CD4-positive, CD25-positive, alpha-beta regulatory T cell (primary cell): ENCODE measurements at regions not wholly inside any gene's neighbourhood (a gene's known extent, or its start where the extent isn't known, plus 50 kb on each side); places are given as distances from the start of the nearest gene placed in this dataset.

ENCODE experiments used
- ATAC-seq, 2 donors: fragments of 150-1000 bp; cut with Tn5 transposase; one replicate each; pipeline ENCODE4 v1.10.0; 2021; ENCODE audit warnings: low read depth in 2 of 2, moderate number of reproducible peaks in 2 of 2, moderate library complexity in 1 of 2
- DNase-seq, 3 donors: peaks; one replicate each; pipeline versions ENCODE4 v3.0.0 to v3.0.0-alpha.2; 2012 to 2022; ENCODE audit warnings: mixed read lengths in 1 of 3
- H3K27ac ChIP-seq: one replicate; pipeline ENCODE4 v1.7.0; 2013; ENCODE audit warnings: mild to moderate bottlenecking, low read length; ENCODE audit not compliant: insufficient read depth, poor library complexity, severe bottlenecking
- H3K27me3 ChIP-seq: one replicate; pipeline ENCODE4 v1.7.0; 2013; ENCODE audit warnings: low read length; ENCODE audit not compliant: control insufficient read depth, insufficient read depth
- H3K36me3 ChIP-seq: one replicate; pipeline ENCODE4 v1.7.0; 2013; ENCODE audit warnings: mild to moderate bottlenecking, low read length, moderate library complexity; ENCODE audit not compliant: control insufficient read depth, insufficient read depth
- H3K4me1 ChIP-seq: 2 replicates; pipeline ENCODE4 v1.7.0; 2013; ENCODE audit warnings: mild to moderate bottlenecking, low read length; ENCODE audit not compliant: insufficient read depth, control insufficient read depth, poor library complexity, severe bottlenecking
- H3K4me3 ChIP-seq: one replicate; pipeline ENCODE4 v1.7.0; 2013; ENCODE audit warnings: low read depth, mild to moderate bottlenecking, low read length, moderate library complexity
- H3K9me3 ChIP-seq, 2 experiments: 1 replicate in 1 of 2; 2 replicates in 1 of 2; pipeline ENCODE4 v1.7.0; 2013; ENCODE audit warnings: low read length in 2 of 2, mild to moderate bottlenecking in 1 of 2, moderate library complexity in 1 of 2; ENCODE audit not compliant: control insufficient read depth in 2 of 2
- H3K27ac Mint-ChIP-seq, 3 donors: one replicate each; pipeline ENCODE4 v1.8.0; 2020 to 2022; ENCODE audit warnings: mild to moderate bottlenecking in 3 of 3, mixed read lengths in 3 of 3, moderate library complexity in 2 of 3
- H3K27me3 Mint-ChIP-seq: one replicate; pipeline ENCODE4 v1.8.0; 2022; ENCODE audit warnings: mild to moderate bottlenecking, mixed read lengths
- H3K36me3 Mint-ChIP-seq: one replicate; pipeline ENCODE4 v1.8.0; 2020; ENCODE audit warnings: mixed read lengths
- H3K4me1 Mint-ChIP-seq, 4 donors: one replicate each; pipeline ENCODE4 v1.8.0; 2020 to 2022; ENCODE audit warnings: mixed read lengths in 4 of 4, mild to moderate bottlenecking in 1 of 4
- H3K4me3 Mint-ChIP-seq, 4 donors: one replicate each; pipeline ENCODE4 v1.8.0; 2020 to 2022; ENCODE audit warnings: mild to moderate bottlenecking in 4 of 4, mixed read lengths in 4 of 4, moderate library complexity in 3 of 4
- H3K9me3 Mint-ChIP-seq, 7 donors: one replicate each; pipeline ENCODE4 v1.8.0; 2020 to 2022; ENCODE audit warnings: mixed read lengths in 7 of 7, mild to moderate bottlenecking in 3 of 7, moderate library complexity in 2 of 7

GRCh38 chr1:38361566-38361965 lies 315.0 kb upstream of the POU3F1 start:
- no peak for ATAC-seq
- peaks cover 26% of the 10 kb centered on the region for H3K27me3 Mint-ChIP-seq

DNA sequence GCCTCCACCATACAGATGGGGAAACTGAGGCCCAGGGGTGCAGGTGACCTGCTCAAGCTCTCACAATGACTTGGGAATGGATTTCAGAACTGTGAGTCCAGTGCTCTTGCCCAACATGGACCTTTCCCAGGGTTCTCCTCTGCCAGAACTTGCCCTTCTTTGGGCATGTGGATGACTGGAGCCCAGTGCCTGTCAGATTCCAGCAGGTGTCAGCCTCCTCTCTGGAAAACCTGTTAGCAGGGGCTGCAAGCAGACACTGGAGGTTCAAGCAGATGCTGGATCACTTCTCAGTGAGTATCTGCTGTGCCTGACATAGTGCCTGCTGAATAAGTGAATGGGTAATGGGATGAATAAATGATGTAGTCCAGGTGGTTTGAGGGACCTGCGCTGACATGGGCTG lies 314.2 kb upstream of the POU3F1 start:
- Histone ChIP-seq H3K4me3 (no peak overlapping the region), H3K27ac (no peak overlapping the region), H3K4me1 (no peaks in the 10 kb centered on the region), H3K9me3 (no peaks in the 10 kb centered on the region), H3K27me3 (peaks cover 6% of the 10 kb centered on the region), H3K36me3 (no peaks in the 10 kb centered on the region)
- no peaks in the 10 kb centered on the region for H3K4me1 Mint-ChIP-seq
- no peaks in the 10 kb centered on the region for H3K36me3 Mint-ChIP-seq
- H3K27ac Mint-ChIP-seq: no peak overlapping the region
- no peak overlapping the region for H3K4me3 Mint-ChIP-seq
- peaks cover 0 to 5% (median 0%) of the 10 kb centered on the region in 7 donors for H3K9me3 Mint-ChIP-seq
- H3K27me3 Mint-ChIP-seq: peaks cover 26% of the 10 kb centered on the region
- DNase-seq: no peak
- ATAC-seq: no peak

More at GRCh38 chr1:38361566-38361965, 315.0 kb upstream of the POU3F1 start:
- H3K27me3 ChIP-seq: peaks cover 6% of the 10 kb centered on the region
- H3K9me3 ChIP-seq: no peaks in the 10 kb centered on the region
- Mint-ChIP-seq H3K4me1 (no peaks in the 10 kb centered on the region), H3K4me3 (no peak overlapping the region), H3K27ac (peak overlapping the region in 1 of 3 donors; percentile 43), H3K9me3 (peaks cover 0 to 5% (median 0%) of the 10 kb centered on the region in 7 donors), H3K36me3 (no peaks in the 10 kb centered on the region)
- DNase-seq: no peak
- H3K36me3 ChIP-seq: no peaks in the 10 kb centered on the region
- no peak overlapping the region for H3K4me3 ChIP-seq
- no peaks in the 10 kb centered on the region for H3K4me1 ChIP-seq
- H3K27ac ChIP-seq: no peak overlapping the region

GRCh38 chr1:38353956-38354355 lies 307.4 kb upstream of the POU3F1 start:
- Histone ChIP-seq H3K9me3 (no peaks in the 10 kb centered on the region), H3K27ac (no peak overlapping the region), H3K27me3 (peaks cover 4% of the 10 kb centered on the region), H3K4me1 (no peaks in the 10 kb centered on the region), H3K36me3 (no peaks in the 10 kb centered on the region), H3K4me3 (no peak overlapping the region)
- Mint-ChIP-seq H3K4me1 (no peaks in the 10 kb centered on the region), H3K27ac (no peak overlapping the region), H3K4me3 (no peak overlapping the region), H3K27me3 (peaks cover 21% of the 10 kb centered on the region), H3K9me3 (peaks cover 0 to 7% (median 2%) of the 10 kb centered on the region in 7 donors), H3K36me3 (no peaks in the 10 kb centered on the region)
- DNase-seq (no peak), ATAC-seq (no peak)

DNA sequence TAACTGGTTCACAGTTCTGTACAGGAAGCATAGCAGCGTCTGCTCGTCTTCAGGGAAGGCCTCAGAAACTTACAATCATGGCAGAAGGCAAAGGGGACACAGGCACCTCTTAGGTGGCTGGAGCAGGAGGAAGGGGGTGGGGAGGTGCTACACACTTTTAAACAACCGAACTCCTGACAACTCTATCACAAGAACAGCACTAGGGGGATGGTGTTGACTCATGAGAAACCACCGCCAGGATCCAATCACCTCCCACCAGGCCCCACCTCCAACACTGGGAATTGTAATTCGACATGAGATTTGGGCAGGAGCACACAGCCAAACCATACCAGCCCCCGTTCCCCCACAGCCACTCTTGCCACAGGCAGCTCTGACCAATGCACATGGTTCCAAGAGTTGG lies 306.3 kb upstream of the POU3F1 start:
- H3K27ac Mint-ChIP-seq: no peak overlapping the region
- no peak overlapping the region for H3K4me3 ChIP-seq
- no peak overlapping the region for H3K27ac ChIP-seq

DNA sequence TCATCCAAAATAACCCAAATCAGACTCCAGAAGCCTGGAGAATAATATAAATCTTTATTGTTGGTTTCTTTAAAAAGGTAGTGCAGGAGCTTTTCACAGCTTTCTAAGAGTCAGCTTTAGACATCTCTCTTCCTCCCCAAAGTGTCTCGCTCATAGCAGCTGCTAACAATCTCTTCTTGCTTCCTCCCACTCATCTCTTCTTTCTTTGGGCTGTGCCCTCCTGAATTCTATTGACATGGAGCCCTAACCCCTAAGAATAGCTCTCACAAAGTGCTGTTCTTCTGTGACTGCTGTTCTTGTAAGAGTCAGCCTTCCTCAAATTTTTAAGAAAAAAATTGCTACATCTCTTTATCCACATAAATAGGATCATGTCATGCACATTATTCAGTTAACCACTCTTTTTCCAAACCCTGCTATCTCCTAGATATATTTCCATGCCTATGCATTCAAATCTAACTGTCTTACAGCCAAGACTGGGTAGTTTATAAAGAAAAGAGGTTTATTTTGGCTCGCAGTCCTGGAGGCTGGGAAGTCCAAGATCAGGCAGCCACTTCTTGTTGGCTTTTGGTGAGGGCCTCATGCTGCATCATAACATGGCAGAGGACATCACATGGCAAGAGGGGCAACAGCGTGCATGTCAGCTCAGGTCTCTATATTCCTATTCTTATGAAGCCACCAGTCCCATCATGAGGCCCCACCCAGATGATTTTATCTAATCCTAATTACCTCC lies 301.0 kb upstream of the POU3F1 start:
- H3K36me3 ChIP-seq: no peaks in the 10 kb centered on the region
- no peaks in the 10 kb centered on the region for H3K4me1 ChIP-seq
- peaks cover 4% of the 10 kb centered on the region for H3K27me3 ChIP-seq
- ATAC-seq (no peak), DNase-seq (no peak)
- Mint-ChIP-seq H3K4me3 (no peak overlapping the region), H3K27ac (no peak overlapping the region), H3K9me3 (peaks cover 3 to 21% (median 8%) of the 10 kb centered on the region in 7 donors), H3K4me1 (no peaks in the 10 kb centered on the region), H3K27me3 (peaks cover 19% of the 10 kb centered on the region), H3K36me3 (no peaks in the 10 kb centered on the region)
- H3K27ac ChIP-seq: no peak overlapping the region
- peaks cover 4% of the 10 kb centered on the region in 2 experiments for H3K9me3 ChIP-seq
- no peak overlapping the region for H3K4me3 ChIP-seq

More for the DNA sequence above, 306.3 kb upstream of the POU3F1 start:
- Mint-ChIP-seq H3K4me1 (no peaks in the 10 kb centered on the region), H3K27me3 (peaks cover 18% of the 10 kb centered on the region), H3K4me3 (no peak overlapping the region), H3K36me3 (no peaks in the 10 kb centered on the region), H3K9me3 (peaks cover 0 to 12% (median 9%) of the 10 kb centered on the region in 7 donors)
- H3K4me1 ChIP-seq: no peaks in the 10 kb centered on the region
- H3K27me3 ChIP-seq: peaks cover 4% of the 10 kb centered on the region
- no peak for ATAC-seq
- H3K36me3 ChIP-seq: no peaks in the 10 kb centered on the region
- H3K9me3 ChIP-seq: peaks cover 2 to 4% of the 10 kb centered on the region in 2 experiments
- DNase-seq: no peak

- Mint-ChIP-seq H3K27ac (no peak overlapping the region), H3K27me3 (peaks cover 18% of the 10 kb centered on the region), H3K36me3 (no peaks in the 10 kb centered on the region), H3K4me1 (no peaks in the 10 kb centered on the region), H3K4me3 (no peak overlapping the region), H3K9me3 (peaks cover 4 to 21% (median 6%) of the 10 kb centered on the region in 7 donors)
- H3K27ac ChIP-seq: no peak overlapping the region
- ATAC-seq (no peak), DNase-seq (no peak)
- H3K4me3 ChIP-seq: no peak overlapping the region
- H3K27me3 ChIP-seq: peaks cover 4% of the 10 kb centered on the region
- H3K9me3 ChIP-seq: peaks cover 4% of the 10 kb centered on the region in 2 experiments
- no peaks in the 10 kb centered on the region for H3K36me3 ChIP-seq
- no peaks in the 10 kb centered on the region for H3K4me1 ChIP-seq
These were observed 298.1 kb upstream of the POU3F1 start for GRCh38 chr1:38344716-38345115.

- Histone ChIP-seq H3K4me1 (no peaks in the 10 kb centered on the region), H3K27ac (no peak overlapping the region), H3K4me3 (no peak overlapping the region), H3K27me3 (peaks cover 2% of the 10 kb centered on the region), H3K36me3 (no peaks in the 10 kb centered on the region), H3K9me3 (no peaks in the 10 kb centered on the region)
- H3K4me3 Mint-ChIP-seq: no peak overlapping the region
- H3K27ac Mint-ChIP-seq: no peak overlapping the region
- no peaks in the 10 kb centered on the region for H3K36me3 Mint-ChIP-seq
- ATAC-seq (no peak), DNase-seq (no peak)
- peaks cover 10% of the 10 kb centered on the region for H3K27me3 Mint-ChIP-seq
- peaks cover 0 to 9% (median 6%) of the 10 kb centered on the region in 7 donors for H3K9me3 Mint-ChIP-seq
- H3K4me1 Mint-ChIP-seq: no peaks in the 10 kb centered on the region
These were observed 295.1 kb upstream of the POU3F1 start for GRCh38 chr1:38341694-38342093.

DNA sequence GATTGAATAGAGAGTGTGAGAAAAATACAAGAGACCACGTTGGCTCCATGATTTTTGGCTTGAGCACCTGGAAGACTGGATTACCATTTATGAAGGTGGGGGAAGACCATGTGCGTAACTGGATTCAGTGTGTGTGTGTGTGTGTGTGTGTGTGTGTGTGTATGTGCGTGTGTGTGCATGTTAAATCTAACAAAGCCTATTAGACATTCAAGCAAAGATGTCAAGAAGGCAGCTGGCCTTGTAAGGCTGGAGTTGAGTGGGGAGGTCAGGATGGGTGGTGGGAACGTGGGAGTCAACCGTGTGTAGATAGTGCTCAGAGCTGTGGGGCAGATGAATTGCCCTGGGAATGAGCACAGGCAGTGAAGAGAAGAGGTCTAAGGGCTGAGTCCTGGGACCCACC lies 293.8 kb upstream of the POU3F1 start:
- H3K27ac Mint-ChIP-seq: peak overlapping the region in 1 of 3 donors; percentile 75
- Histone ChIP-seq H3K4me3 (no peak overlapping the region), H3K9me3 (no peaks in the 10 kb centered on the region), H3K36me3 (no peaks in the 10 kb centered on the region), H3K27me3 (peaks cover 2% of the 10 kb centered on the region), H3K4me1 (no peaks in the 10 kb centered on the region), H3K27ac (no peak overlapping the region)
- DNase-seq (no peak), ATAC-seq (no peak)
- H3K27me3 Mint-ChIP-seq: peaks cover 10% of the 10 kb centered on the region
- no peak overlapping the region for H3K4me3 Mint-ChIP-seq
- H3K9me3 Mint-ChIP-seq: peaks cover 0 to 6% (median 0%) of the 10 kb centered on the region in 7 donors
- no peaks in the 10 kb centered on the region for H3K4me1 Mint-ChIP-seq
- no peaks in the 10 kb centered on the region for H3K36me3 Mint-ChIP-seq
